HPDE6-E6E7 (cell line): ENCODE measurements at regions not wholly inside any gene's neighbourhood (a gene's known extent, or its start where the extent isn't known, plus 50 kb on each side); places are given as distances from the start of the nearest gene placed in this dataset.
"Not testable (repeated sequence)": the region's sequence is repeated elsewhere in the genome, so short reads cannot be mapped to it uniquely, and the experiment has no call there.

Experiments used
- DNase-seq: peaks from one replicate; pipeline ENCODE4 v3.0.0; 2011; ENCODE audit warnings: missing footprints; ENCODE audit errors: extremely low spot score

DNA sequence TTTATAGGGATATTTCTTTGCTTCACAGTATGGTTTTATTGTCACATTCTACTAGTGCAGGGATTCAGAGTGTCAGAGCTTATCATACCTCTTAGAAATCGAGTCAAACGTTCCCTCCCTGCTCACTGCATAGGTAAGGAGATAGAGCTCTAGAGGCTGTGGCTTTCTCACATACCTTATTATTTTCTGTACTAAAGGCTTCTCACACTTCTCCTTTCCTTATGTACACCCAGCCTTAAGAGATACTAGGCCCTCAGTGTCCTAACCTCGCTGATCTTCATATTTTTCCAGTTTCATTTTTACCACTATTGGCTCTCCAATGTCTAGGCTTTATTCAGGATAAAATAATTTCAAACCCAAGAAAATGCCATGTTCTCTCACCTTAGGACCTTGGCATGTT lies 297.3 kb upstream of the RIOK2 start:
- DNase-seq: no peak

DNA sequence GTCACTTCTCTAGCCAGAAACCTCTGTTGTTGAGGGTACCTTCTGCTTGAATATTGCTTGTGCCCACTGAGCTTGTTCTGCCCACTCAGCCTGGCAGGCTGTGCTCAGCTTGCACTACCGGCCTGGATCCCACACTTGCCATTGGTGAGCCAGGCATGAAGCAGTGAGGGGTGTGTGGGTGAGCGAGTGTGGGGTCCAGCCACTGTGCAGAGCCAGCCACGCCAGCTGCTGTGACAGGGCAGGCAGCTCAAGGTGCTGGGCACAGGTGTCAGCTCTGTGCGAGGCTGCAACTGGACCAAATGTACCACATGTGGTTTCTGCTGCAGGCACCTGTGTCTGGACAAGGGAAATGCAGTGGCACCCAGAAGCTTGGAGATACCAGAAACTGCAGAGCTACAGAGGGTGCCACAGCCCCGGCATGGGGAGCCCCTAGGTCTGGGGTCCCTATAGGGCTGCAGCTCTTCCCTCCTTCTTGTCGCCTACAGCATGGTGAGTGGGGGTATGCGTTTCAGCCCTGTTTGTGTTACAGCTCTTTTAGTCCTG lies 305.1 kb upstream of the RIOK2 start:
- DNase-seq: no peak

DNA sequence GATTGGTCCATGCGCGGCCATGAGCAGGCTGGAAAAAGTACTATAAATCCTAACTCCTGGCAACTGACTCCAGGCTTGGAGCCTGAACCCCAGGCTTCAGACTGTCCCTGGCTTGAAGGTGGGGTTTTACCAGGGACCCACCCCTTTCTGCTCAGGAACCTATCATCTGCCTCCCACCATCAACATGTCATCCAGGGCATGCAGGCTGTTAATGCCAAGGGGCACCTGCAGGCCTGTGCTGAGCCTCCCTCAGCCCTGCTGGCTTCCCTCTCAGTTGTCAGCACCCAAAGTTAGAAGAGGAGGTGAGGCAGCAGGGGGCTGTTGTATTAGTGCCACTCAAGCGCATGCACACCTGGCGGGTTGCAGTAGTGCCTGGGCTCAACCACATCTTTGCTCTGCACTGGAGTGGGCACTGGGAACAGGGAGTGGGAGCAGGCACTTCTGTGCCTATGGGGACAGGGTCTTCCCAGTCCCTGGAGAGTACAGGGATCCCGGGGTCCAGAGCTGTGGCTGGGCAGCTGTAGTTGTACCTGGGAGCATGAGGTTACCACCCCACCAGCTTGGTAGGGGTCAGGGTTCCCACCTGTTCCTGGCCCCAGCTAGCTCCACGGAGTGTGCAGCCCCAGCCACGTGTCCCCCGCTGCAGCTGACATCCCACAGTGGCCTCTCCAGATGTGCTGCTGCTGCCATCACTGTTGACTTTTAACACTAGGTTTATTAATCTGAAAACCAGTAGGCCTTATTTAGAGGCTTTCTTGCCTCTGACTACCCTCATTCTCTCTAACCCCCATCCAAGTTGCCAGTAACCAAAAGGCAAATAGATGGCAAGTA lies 306.2 kb upstream of the RIOK2 start:
- DNase-seq: no peak

DNA sequence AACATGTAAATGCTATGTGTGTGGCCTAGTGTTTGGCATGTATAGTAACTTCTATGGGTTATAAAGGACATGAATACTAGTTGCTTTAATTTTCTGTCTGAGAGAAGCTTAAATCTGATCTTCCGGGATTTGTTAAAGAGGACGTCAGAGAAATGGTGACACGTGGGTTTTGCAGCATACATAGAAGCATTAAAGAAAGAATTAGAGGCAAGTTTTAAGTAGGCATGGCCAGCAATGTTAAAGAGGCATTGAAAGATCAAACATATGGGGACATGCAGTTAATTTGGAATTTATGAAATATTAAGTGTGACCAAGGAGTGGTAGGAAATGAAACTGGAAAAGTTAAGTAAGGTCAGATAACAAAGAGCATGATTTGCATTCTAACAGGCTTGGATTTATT lies 311.4 kb upstream of the RIOK2 start:
- DNase-seq: no peak

DNA sequence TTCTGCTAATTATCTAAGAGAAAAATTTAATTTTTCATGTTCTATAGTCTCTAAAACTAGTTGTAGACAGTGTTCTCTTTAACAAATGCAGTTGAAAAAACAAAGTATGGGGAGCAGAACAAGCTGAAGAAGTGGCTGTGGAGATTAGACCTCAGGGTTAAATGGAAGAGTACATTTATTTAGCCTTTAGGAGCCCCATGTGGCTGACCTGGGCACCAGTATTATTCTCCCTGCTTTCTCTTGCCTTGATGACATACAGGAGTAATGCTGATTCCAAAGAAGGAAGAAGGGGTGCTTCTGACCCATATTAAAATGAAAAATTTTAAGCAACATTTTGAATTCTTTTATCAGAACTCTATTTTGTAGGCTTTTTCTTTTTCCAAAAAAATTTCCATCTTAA lies 312.3 kb upstream of the RIOK2 start:
- no peak for DNase-seq

DNA sequence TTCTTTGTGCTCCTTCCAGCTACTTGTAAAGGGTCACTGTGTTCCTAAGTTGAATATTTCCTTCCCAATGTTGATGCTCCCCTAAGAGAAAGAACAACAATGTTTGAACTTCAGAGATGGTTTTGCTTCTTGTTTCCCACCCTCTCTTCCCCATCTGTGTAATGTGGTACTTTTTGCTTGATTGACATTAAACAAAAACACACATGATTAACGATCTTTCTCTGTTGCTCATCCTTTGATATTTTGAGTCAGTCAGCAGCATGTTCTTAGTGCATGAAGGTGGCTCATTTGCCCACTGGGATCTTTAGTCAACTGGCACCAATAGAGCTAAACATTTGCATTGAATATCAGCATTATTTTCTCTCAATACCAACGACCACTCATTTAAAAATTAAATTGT lies 313.0 kb upstream of the RIOK2 start:
- no peak for DNase-seq

DNA sequence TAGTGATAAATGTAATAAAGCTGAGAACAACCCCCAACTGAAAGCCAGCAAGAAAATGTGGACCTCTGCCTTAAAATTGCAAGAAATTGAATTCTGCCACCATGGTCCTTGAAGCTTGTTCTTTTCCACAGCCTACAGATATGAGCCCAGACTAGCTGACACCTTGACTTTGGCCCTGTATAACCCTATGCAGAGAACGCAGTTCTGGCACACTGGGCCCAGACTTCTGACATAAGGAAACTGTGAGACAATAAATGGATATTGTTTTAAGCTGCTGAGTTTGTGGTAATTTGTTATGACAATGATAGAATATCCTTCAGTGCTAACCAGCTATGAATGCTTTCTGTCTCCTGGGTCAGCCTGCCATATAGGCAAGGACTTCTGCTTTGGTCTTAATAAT lies 315.6 kb upstream of the RIOK2 start:
- no peak for DNase-seq

DNA sequence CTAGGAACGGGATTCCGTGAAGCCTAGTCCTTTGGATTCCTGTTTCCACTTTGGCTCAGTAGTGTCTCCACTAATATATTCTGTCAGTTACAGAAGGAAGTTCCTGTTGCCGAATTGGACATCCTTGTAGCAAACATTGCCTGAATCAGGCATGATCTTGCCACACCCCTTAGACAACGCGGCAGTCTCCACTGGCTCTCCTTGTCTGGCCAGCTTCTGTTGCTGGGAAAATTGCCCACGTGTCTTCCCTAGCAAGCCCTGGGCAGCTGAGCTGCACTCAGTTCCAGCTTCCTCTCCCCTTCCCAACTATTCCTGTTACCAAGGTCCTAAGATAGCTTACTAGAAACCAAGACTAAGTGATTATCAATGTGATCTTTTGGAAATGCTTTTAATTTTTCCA lies 316.6 kb upstream of the RIOK2 start:
- DNase-seq: no peak

DNA sequence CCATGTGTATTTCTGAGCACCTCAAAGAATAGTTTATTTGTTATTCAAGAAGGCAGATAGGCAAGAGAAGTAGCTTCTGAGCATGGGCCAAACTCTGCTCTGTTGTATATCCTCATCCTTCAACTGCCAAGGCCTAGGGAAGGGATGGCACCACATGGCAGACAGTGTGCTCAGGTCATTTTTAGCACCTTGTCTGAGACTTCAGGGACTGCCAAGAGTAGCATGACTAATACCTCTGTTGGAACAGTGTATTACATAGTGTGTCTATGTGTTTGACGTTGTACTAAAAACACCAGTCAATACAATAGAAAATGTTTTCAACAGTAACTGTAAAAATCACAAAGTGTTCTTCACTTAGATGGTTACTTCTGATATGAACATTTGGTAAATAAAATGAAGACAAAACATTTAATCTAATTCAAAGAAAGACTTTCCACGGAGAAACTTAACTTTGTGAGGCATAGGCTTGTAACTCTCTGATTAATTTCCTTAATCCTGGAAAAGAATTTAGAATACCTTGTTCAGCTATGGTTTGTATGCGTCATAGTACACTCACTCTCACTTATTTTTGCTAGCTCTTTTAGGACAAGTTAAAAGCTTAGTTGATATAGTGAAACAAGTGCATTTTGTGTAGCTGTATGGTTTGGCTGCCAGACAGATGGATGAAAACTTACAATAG lies 318.4 kb upstream of the RIOK2 start:
- DNase-seq: no peak

DNA sequence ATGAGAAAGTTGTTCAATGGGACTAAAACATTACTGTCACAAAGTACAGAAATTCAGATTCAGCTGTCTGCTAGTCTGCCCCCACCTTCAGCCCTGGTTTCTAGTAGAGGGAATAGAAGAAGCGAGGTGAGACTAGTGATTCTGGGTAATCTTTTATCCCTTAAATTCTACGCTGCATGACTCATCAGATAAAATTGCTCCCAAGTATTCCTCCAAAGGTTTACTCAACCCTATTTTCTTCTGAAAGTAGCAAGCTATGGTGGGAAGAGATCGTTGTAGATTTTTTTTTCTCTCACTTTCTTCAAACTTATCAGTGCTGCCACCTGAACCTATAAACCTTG lies 318.9 kb upstream of the RIOK2 start:
- no peak for DNase-seq

DNA sequence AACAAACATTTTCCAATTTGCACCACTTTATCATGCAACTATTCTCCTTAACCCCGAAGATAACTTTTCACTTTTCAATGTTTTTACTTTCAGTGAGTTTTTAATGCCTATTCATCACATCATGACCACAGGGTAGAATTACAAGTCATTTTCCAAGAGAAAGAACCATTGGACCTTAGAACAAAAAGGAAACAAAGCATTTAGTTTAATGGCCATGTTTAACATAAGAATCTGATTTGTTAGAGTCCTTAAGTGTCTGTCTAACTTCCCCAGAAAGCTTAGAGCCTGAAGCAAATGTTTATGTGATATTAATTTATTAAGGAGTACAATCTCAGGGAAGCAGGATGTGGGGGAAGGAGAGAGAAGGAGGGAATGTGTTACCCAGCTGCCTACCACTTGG lies 325.8 kb upstream of the RIOK2 start:
- no peak for DNase-seq

DNA sequence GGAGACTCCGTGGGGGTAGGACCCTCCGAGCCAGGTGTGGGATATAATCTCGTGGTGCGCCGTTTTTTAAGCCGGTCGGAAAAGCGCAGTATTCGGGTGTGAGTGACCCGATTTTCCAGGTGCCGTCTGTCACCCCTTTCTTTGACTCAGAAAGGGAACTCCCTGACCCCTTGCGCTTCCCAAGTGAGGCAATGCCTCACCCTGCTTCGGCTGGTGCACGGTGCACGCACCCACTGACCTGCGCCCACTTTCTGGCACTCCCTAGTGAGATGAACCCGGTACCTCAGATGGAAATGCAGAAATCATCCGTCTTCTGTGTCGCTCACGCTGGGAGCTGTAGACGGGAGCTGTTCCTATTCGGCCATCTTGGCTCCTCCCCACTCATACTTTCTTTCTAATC lies 336.5 kb upstream of the RIOK2 start:
- DNase-seq: not testable (repeated sequence)

DNA sequence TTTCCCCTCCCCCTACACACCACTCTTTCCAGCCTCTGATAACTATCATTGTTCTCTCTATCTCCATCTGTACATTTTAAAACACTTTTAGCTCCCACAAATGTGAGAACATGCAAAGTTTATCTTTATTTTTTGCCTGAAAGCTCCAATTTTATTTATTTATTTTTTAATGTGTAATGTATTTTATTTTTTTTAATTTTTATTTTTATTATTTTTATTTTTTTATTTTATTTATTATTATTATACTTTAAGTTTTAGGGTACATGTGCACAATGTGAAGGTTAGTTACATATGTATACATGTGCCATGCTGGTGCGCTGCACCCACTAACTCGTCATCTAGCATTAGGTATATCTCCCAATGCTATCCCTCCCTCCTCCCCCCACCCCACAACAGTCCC lies 340.3 kb upstream of the RIOK2 start:
- not testable (repeated sequence) for DNase-seq

DNA sequence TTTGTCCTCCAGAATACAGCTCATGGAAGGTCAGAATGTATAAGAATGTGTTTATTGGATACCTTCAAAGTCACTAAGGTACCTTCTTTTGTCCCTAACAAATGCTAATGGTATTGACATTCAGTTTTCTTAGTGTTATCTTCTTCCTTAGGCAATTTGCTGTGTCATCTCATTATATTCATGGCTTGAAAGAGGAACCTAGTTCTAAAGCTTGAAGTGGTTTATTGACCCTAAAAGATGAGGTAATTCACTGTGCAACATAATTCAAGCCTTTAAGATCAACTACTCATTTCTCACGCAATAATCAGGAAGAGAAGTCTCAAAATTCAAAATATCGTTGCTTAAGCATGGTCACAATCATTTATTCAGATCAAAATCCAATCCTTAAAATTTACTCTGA lies 342.7 kb upstream of the RIOK2 start:
- DNase-seq: no peak

DNA sequence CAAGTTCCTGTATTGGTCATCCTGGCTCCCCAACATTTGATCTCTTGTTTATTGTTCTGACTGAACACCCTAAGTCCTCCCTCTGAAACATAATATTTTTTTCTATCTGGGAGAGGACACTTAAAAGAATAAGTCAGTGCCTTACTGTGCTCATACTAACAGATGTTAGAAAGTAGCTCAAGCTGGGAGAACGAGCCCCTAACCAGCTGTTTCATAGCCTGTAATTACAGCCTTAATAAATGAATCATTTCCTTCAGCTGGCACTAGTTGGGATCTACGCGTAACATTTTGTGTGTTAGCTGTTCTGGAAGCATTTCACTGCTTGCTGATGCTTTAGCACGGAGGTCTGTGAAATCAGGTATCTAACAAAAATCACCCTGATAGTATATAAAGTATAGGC lies 345.9 kb upstream of the RIOK2 start:
- no peak for DNase-seq

DNA sequence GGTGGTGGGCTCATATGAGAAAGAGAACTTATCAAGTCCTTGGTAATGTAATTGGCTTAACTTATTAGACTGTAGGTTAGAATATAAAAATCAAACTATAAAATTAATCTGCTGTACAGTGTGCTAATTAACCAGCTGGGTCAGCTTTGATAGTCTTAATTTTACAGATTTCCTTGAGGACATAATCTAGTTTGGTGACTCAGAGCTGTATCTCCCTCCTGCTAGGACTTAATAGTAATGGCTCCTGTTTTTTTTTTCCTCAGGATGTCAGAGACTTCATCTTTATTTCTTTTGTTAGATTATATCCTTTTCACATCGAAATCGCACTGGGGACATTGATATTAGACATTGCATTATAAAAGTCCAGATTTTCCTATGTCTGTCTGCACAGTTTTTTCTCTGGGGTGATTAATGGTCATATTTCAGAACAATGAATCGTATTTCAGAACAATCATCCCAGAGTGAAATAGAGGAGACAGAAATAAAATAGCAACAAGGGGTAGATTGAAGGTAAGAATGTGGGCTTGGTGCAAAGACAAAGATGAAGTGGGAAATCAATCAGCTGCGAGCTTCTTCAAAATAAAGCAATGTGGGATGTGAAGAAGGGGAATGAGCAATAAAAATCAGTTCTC lies 346.4 kb upstream of the RIOK2 start:
- DNase-seq: no peak

DNA sequence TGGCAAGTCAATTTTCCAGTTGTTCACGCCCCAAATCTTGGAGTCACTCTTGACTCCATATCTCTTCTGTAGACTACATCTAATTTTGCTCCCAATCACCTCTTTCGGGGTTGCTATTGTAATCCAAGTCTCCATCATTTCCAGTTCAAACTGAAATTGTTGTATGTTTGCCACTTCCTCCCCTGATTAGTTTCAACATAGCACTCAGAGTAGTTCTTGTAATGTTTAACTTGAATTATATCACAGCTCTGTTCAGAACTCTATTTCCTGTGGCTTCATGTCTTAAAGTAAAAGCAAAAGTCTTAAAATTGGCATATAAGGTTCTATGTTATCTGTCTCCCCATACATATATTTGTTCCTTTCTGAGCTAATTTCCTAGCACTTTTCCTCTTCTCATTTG lies 348.5 kb upstream of the RIOK2 start:
- no peak for DNase-seq

DNA sequence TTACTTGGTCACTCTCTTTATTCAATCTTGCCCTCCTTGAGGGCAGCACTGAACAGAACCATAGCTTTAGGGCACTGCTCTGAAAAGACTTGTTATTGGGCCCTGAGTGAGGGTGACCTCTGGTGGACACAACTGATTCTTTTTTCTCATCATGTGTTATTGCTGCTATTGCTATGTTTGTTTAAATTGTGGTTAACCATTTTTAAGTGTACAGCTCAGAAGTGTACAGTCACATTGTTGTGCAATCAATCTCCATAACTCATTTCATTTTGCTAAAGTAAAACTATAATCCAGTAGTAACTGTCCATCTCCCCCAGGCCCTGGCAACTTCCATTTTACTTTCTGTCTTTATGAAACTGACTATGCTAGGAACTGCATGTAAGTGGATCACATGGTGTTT lies 351.1 kb upstream of the RIOK2 start:
- DNase-seq: peak; percentile 66

DNA sequence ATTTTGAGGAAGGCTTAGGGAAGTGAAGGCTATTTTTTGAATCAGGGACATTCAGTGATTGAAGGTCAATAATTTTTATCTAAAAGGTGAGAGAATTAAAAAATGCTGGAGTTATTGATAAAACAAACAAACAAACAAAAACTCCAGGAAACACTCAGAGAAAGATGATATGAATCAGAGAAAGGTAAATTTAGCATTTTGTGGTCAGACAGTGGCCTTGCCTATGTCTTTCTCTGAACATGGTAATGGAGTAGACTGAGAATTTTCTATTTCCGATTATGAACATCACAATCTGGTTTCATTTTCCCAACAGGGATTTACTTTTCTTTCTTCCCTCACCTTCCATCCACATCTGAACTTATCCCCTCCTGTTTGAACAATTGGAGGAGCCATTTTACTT lies 353.6 kb upstream of the RIOK2 start:
- no peak for DNase-seq

DNA sequence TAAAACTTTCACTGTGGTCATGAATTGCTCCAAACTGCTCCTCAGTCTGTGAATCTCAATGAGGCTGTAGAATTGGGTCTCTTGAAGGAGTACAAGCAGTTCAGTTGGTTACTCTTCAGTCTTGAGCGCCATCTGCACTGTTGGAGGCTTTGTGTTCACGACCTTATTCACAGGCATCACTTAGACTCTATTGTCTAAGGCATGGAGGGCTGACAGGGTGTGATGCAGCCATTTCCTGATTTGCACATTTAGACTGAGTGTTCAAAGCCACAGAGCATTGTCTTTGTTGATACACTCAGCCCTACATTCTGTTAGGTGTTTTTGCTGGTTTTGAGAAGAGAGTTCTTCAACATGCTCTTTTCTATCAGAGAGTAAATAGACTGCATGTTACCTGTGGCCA lies 355.9 kb upstream of the RIOK2 start:
- no peak for DNase-seq

DNA sequence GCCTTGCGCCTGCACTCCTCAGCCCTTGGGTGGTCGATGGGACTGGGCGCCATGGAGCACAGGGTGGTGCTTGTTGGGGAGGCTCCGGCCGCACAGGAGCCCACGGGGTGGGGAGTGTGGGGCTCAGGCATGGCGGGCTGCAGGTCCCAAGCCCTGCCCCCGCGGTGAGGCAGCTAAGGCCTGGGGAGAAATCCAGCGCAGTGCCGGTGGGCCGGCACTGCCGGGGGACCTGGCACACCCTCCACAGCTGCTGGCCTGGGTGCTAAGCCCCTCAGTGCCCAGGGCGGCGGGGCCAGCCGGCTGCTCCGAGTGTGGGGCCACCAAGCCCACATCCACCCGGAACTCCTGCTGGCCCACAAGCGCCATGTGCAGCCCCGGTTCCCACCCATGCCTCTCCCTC lies 358.8 kb upstream of the RIOK2 start:
- no peak for DNase-seq

DNA sequence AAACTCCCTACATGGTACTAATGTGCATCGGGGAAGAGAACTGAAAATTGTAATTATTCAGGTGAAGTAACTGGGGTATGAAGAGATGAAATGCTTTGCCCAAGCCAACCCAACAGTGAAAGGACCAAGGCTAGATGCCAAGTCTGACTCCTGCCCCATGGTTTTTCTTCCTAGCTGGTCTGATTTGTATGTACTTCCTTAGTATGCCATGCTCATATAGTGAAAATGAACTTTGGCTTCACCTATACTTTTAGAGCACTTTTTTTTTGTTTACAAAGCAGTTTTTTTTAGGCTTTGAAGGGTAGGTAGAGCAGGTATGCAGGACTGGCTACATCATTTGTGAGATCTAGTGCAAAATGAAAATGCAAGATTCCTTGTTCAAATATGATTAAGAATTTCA lies 359.4 kb upstream of the RIOK2 start:
- no peak for DNase-seq

DNA sequence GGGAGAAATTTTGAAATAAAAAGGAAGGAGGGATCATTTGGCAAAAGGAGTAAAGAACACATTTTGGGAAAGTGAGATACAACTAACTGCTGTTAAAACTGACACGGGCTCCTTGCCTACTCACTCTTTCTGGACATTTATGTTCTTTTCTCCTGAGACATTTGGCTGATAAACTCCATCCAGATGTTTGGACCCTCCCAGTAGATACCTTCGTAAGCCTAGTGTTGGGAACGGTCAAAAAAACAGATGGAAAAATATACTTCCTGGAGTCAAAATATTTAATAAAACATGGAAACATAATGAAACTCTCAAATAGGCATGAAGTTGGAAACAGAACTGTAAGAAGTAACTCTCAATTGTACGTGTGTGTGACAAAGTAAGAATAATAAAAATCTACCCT lies 360.1 kb upstream of the RIOK2 start:
- DNase-seq: no peak
